Amygdala (tissue), 56 donors: ENCODE measurements at regions not wholly inside any gene's neighbourhood (a gene's known extent, or its start where the extent isn't known, plus 50 kb on each side); places are given as distances from the start of the nearest gene placed in this dataset.

ENCODE experiments used
- DNase-seq, 56 donors: peaks; one replicate each; lab custom pipeline; 2025; lab: John Stamatoyannopoulos, UW

- DNase-seq, result no peak
These were observed 163.9 kb downstream of the PIK3R1 start for GRCh38 chr5:68379275-68380036.

GRCh38 chr5:68380078-68380477, 164.5 kb downstream of the PIK3R1 start:
- DNase-seq, result no peak

- no peak for DNase-seq
These were observed 165.5 kb downstream of the PIK3R1 start for GRCh38 chr5:68381060-68381459.

GRCh38 chr5:68381909-68382308, 166.4 kb downstream of the PIK3R1 start:
- no peak for DNase-seq

DNA sequence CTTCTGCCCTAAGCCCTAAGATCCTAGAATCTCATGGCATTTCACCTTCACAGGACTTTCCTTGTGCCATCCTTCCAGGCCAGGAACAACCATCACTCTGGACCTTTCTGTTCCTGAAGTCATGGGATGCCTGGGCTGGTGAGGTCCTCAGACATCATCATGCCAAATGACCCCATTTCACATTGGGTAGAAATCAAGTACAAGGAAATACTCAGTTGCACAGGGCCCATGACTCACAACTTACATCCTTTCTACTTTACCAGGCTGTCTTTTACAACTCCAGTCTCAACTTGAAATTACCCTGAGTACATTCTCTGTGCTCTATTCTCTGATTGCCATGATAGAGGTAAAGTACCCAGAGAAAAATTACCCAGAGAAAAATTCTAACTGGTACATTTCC, 167.1 kb downstream of the PIK3R1 start:
- DNase-seq, result no peak

- no peak for DNase-seq
These were observed 168.3 kb downstream of the PIK3R1 start for GRCh38 chr5:68383888-68384310.

GRCh38 chr5:68384936-68385594, 169.5 kb downstream of the PIK3R1 start:
- DNase-seq, result no peak

DNA sequence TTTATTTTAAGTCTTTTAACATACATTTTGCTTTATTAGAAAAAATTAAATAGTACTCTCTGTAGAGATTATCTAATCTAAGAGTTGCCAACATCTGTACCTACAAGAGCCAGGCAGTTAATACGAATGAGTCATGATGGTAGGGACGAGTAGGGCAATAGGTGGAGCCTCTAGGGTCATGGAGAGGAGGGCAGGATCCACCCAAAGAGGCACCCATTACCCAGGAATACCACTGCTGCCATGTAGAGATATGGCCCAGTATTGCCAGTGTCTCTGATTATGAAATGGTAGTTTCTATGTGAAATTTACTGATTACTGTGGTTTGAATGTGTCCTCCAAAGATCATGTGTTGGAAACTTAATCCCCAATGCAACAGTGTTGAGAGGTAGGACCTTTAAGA, 170.4 kb downstream of the PIK3R1 start:
- DNase-seq, result no peak

- no peak for DNase-seq
These were observed 171.7 kb downstream of the PIK3R1 start for GRCh38 chr5:68387074-68387796.

GRCh38 chr5:68389618-68390017, 174.1 kb downstream of the PIK3R1 start:
- DNase-seq, result no peak

DNA sequence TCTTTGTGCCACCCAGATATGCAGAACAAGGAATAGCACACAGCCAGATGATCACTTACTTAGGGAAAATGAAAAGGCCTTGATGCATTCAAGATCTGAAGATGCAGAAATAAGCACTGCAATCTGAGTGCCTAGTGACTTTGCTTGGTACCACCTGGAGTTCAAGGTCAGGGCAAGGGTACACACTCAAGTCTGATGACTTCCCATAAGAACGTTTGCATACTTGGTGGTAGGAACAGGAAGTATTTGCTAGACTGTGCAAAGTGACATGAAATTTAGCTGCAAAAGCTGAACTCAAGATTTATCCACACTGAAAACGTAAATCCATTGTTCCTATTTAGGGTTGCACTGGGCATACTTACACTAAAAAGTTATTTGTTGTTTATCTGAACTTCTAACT, 177.1 kb downstream of the PIK3R1 start:
- no peak for DNase-seq

DNA sequence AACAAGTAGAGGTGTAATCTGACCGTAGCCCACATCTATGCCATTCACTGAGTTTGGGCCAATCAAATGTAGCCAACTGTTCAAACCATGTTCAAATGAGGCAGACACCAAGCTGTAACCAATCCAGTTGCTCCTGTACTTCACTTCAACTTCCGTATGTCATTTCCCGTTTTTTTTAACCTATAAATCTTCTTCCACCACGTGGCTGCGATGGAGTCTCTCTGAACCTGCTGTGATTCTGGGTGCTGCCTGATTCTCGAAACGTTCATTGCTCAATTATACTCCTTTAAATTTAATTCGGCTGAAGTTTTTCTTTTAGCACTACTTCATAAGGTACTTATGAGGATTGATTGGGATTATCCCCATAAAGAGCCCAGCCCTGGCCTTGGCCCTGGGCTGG, 179.7 kb downstream of the PIK3R1 start:
- DNase-seq, result no peak

DNA sequence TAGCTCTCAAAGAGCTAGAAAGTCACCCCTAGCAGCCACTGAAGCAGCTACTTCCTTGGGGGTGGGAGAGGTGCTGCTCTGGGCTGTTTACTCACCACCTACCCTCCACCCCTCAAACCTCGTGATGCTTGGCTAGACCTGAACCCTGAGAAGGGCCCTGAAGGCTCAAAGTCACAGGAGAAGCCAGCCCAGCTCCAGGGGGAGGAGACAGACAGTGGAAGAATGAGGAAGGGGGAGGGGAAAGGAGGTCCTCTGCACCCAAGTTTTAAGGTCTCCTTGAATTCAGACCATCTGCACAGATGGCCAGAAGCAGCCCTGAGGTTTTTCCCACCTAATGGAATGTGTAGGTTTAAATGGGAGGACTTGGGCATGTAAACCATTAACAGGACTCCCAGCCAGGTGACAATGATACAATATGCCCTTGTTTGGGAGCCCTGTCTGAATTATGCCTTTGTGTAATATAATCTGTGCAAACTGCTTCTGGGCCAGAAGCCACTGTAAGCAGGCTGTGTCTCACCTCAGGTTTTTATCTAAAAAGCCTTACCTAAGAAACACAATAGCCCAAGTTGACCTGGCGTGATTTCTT, 180.5 kb downstream of the PIK3R1 start:
- DNase-seq, result no peak

DNA sequence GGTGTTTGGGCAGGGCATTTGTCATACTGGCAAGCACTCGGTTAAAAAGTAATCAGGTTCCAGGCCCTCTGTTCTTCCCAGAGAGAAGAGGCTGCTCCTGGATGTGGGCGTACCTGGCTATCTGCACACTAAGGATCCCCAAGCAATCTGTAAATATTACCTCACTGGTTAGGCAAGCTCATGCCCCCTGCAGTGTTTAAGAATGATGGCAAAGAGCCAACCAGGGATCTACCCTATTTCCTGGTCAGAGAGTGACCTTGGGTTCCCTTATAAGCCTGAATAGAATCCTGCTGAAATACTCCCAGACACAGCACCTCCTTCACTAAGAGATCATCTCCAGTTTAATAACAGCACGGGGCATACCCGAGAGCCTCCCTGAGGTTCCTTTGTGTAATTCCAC, 181.2 kb downstream of the PIK3R1 start:
- no peak for DNase-seq

DNA sequence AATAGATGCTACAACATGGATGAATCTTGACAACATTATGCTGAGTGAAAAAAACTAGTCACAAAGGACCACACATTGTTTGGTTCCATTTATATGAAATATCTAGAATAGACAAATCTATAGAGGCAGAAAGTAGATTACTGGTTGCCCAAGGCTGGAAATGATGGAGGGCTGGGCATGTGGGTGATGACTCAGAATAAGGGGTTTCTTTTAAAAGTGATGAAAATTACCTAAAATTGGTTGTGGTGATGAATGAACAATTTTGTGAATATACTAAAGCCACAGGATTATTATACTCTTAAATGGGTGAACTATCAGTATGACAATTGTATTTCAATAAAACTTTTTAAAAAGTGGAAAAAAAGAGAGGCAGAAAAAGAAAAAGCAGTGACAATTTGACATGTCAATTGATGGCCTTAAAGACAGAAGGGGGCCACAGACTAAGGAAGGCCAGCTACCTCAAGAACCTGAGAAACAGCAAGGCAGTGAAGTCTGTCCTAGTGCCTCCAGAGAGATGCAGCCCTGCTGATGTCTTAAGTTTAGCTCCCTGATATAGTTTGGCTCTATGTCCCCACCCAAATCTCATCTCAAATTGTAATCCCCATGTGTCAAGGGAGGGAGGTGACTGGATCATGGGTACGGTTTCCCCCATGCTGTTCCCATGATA, 182.7 kb downstream of the PIK3R1 start:
- DNase-seq, result no peak

DNA sequence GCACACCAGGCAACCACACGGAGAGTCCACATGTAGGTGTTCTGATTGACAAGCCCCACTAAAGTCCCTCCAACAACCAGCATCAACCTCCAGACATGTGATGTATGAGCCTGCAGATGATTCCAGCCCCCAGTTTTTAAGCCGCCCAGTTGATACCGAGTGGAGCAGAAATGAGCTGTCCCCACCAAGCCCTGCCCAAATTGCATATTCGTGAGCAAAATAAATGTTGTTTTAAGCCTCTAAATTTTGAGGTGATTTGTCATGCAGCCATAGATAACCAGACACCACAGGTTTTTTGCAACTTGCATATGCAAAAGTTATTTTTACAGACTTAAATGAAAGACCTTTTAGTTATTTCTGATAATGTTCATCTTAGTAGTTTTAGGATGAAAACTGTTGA, 187.7 kb downstream of the PIK3R1 start:
- no peak for DNase-seq

GRCh38 chr5:68404246-68404645, 188.7 kb downstream of the PIK3R1 start:
- DNase-seq, result no peak

DNA sequence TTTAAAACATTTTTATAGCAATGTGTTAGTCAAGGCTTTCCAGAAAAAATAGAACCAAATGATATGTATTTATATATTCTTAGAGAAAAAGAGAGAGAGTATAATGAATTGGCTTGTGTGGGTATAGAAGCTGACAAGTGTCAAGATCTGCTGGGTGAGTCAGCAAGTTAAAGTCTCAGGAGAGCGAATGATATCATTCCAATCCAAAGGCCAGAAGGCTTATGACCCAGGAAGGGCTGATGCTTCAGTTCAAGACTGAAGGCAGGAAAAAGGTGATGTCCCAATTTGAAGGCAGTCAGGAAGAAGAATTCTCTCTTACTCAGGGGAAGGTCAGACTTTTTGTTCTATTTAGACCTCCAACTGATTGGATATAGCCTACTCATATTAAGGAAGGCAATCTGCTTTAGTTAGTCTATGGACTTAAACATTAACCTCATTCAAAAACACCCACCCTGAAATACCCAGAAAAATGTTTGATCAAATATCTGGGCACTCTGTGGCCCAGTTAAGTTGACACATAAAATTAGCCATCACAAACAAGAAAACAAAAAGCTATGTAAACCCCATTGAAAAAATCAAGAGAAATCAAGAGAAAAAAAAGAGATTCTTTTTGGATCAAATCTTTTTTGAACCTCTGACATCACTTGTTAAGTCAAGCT, 189.6 kb downstream of the PIK3R1 start:
- no peak for DNase-seq

DNA sequence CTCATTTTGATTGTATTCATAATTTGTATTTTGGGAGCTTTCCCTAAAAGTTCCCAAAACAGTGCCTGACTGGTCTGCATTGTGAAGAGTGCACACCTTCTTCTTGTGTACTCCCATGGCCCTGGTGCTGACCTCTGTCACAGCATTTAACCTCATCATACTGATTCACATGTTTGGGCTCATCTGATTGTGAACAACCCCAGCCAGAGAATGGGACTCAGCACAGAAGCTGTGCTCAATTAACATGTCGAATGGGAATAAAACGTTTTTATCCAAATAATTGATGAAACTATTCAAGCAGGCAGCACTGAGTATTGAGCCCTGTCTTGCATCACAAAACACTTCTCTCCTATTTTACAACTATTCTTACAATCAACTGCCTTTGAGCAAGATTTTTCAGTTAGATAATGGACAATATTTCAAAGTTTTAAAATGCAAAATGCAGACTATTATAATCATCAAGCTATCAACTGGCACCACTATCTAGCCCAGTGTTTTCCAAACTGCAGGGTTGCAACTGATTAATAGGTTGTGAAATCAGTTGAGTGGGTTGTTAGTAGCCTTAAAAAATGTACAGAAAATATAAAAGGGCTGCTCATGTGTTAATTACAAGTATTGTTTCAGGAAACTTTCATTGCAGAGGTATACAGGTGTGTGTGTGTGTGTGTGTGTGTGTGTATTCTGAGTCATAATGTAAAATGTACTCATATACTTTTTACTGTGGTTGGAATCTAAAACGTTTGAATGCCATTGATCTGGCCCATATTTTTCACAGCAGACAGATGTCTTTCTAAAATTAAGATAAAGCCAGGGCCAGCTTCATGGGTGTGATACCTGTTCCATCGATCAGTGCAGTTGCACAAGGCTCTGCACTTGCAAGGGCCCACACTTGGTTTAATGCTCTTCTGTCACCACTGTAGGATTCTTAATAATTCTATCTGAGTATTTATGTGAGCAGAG, 190.5 kb downstream of the PIK3R1 start:
- DNase-seq, result no peak
